ENCODE measurements at regions not wholly inside any gene's neighbourhood (a gene's known extent, or its start where the extent isn't known, plus 50 kb on each side); places are given as distances from the start of the nearest gene placed in this dataset.

GRCh38 chr4:176566769-176567168 lies 226.0 kb downstream of the VEGFC start:
- no peaks in the 10 kb centered on the region for H3K9me2 ChIP-seq (ENCODE audit: insufficient read depth)
- H3K9me3 ChIP-seq (ENCODE audit: control insufficient read depth in 1 of 2, insufficient read depth in 1 of 2, low read depth in 1 of 2, low read length in 2 of 2): no peaks in the 10 kb centered on the region
- ChIA-PET RAD21 (ENCODE audit: low non-redundant PET in 1 of 2, low total read pairs in 2 of 2, uncharacterized antibody in 2 of 2, unreplicated experiment in 2 of 2) (no interaction called here), POLR2A (no interaction called here), CTCF (no interaction called here)
- H3K4me2 ChIP-seq (ENCODE audit: low read length): no peak overlapping the region
- H3K4me1 ChIP-seq (ENCODE audit: control insufficient read depth in 1 of 2, insufficient read depth in 2 of 2, low read length in 2 of 2): no peaks in the 10 kb centered on the region
- no TSS peak for BruUV-seq (replicated peaks)
- no peaks in the 10 kb centered on the region for H3K36me3 ChIP-seq (ENCODE audit: control insufficient read depth in 1 of 2, insufficient read depth in 2 of 2, low read length in 2 of 2)
- intact Hi-C loops (cut with micrococcal nuclease): no loop called here
- H3K79me2 ChIP-seq (ENCODE audit: insufficient read depth, low read length): no peaks in the 10 kb centered on the region
- no peak overlapping the region for H2AFZ ChIP-seq (ENCODE audit: low read depth, low read length, poor library complexity, severe bottlenecking)
- no peaks in the 10 kb centered on the region for H3K27me3 ChIP-seq (ENCODE audit: insufficient read depth, low read length)
- H3K4me3 ChIP-seq (replicated peaks in 1 of 2; ENCODE audit: low read depth in 1 of 2, low read length in 2 of 2): no peak overlapping the region
- no peak overlapping the region for H3K27ac ChIP-seq (ENCODE audit: low read depth, low read length)
- H4K20me1 ChIP-seq (ENCODE audit: insufficient read depth): no peaks in the 10 kb centered on the region
- no peak for ATAC-seq
- no peak for TF ChIP-seq YY1 (IDR thresholded peaks at IDR 0.05; ENCODE audit: extremely low read depth, insufficient replicate concordance, low read depth, low read length)
- TF ChIP-seq FOSL1 (IDR thresholded peaks at IDR 0.05; ENCODE audit: low read depth): no peak
- no peak overlapping the region for H3K9ac ChIP-seq (ENCODE audit: low read length)
- no peak for DNase-seq (ENCODE audit: low read depth, low spot score)

GRCh38 chr4:176568238-176568637 lies 224.5 kb downstream of the VEGFC start:
- Histone ChIP-seq H3K4me3 (replicated peaks in 1 of 2; ENCODE audit: low read depth in 1 of 2, low read length in 2 of 2) (no peak overlapping the region), H3K4me1 (ENCODE audit: control insufficient read depth in 1 of 2, insufficient read depth in 2 of 2, low read length in 2 of 2) (no peaks in the 10 kb centered on the region), H3K79me2 (ENCODE audit: insufficient read depth, low read length) (no peaks in the 10 kb centered on the region), H3K9me2 (ENCODE audit: insufficient read depth) (no peaks in the 10 kb centered on the region), H3K4me2 (ENCODE audit: low read length) (no peak overlapping the region), H2AFZ (ENCODE audit: low read depth, low read length, poor library complexity, severe bottlenecking) (no peak overlapping the region), H4K20me1 (ENCODE audit: insufficient read depth) (no peaks in the 10 kb centered on the region), H3K36me3 (ENCODE audit: control insufficient read depth in 1 of 2, insufficient read depth in 2 of 2, low read length in 2 of 2) (no peaks in the 10 kb centered on the region), H3K27me3 (ENCODE audit: insufficient read depth, low read length) (no peaks in the 10 kb centered on the region), H3K9ac (ENCODE audit: low read length) (no peak overlapping the region), H3K27ac (ENCODE audit: low read depth, low read length) (no peak overlapping the region), H3K9me3 (ENCODE audit: control insufficient read depth in 1 of 2, insufficient read depth in 1 of 2, low read depth in 1 of 2, low read length in 2 of 2) (no peaks in the 10 kb centered on the region)
- POLR2A ChIA-PET: no interaction called here
- RAD21 ChIA-PET (ENCODE audit: low non-redundant PET in 1 of 2, low total read pairs in 2 of 2, uncharacterized antibody in 2 of 2, unreplicated experiment in 2 of 2): no interaction called here
- CTCF ChIA-PET: no interaction called here
- no TSS peak for BruUV-seq (replicated peaks)
- DNase-seq (ENCODE audit: low read depth, low spot score): no peak
- intact Hi-C loops (cut with micrococcal nuclease): no loop called here
- no peak for ATAC-seq
- TF ChIP-seq SIN3A (IDR thresholded peaks at IDR 0.05; ENCODE audit: low read depth) (no peak), EZH2phosphoT487 (IDR thresholded peaks at IDR 0.05; ENCODE audit: borderline replicate concordance) (no peak), ZNF274 (IDR thresholded peaks at IDR 0.05; ENCODE audit: low read depth, low read length) (no peak), TCF7L2 (IDR thresholded peaks at IDR 0.05; ENCODE audit: borderline replicate concordance, extremely low read depth, insufficient read depth, insufficient read length) (no peak), EGR1 (IDR thresholded peaks at IDR 0.05; ENCODE audit: low read depth) (no peak), CTCF (IDR thresholded peaks at IDR 0.05 in 2 of 3, conservative IDR thresholded peaks at IDR 0.05 in 1 of 3; ENCODE audit: borderline replicate concordance in 1 of 3, insufficient read depth in 1 of 3, low read depth in 2 of 3, low read length in 2 of 3) (no peak), JUND (IDR thresholded peaks at IDR 0.05) (no peak), POLR2AphosphoS5 (IDR thresholded peaks at IDR 0.05; ENCODE audit: low read depth, low read length) (no peak), FOSL1 (IDR thresholded peaks at IDR 0.05; ENCODE audit: low read depth) (no peak), ZBTB33 (IDR thresholded peaks at IDR 0.05; ENCODE audit: extremely low read depth, insufficient replicate concordance, low read length) (no peak), REST (IDR thresholded peaks at IDR 0.05; ENCODE audit: low read depth) (no peak), MAX (IDR thresholded peaks at IDR 0.05) (no peak)
